Mesothelial cell of epicardium (in vitro differentiated cells): ENCODE measurements at regions not wholly inside any gene's neighbourhood (a gene's known extent, or its start where the extent isn't known, plus 50 kb on each side); places are given as distances from the start of the nearest gene placed in this dataset.

ENCODE experiments used
- DNase-seq, 2 experiments: peaks; one replicate each; pipeline ENCODE4 v3.0.0; 2021; ENCODE audit warnings: low spot score in 2 of 2; ENCODE audit not compliant: unreplicated experiment in 2 of 2
- H3K27ac Mint-ChIP-seq: 2 replicates; pipeline ENCODE4 v1.8.0; 2021; ENCODE audit warnings: mixed read lengths
- H3K27me3 Mint-ChIP-seq: 2 replicates; pipeline ENCODE4 v1.8.0; 2021; ENCODE audit warnings: low read depth, mixed read lengths
- H3K36me3 Mint-ChIP-seq: 2 replicates; pipeline ENCODE4 v1.8.0; 2021; ENCODE audit warnings: mixed read lengths
- H3K4me1 Mint-ChIP-seq: 2 replicates; pipeline ENCODE4 v1.8.0; 2021; ENCODE audit warnings: mixed read lengths
- H3K4me3 Mint-ChIP-seq: 2 replicates; pipeline ENCODE4 v1.8.0; 2021; ENCODE audit warnings: mild to moderate bottlenecking, moderate library complexity, mixed read lengths
- H3K9me3 Mint-ChIP-seq: 2 replicates; pipeline ENCODE4 v1.8.0; 2021; ENCODE audit warnings: mixed read lengths
- TF ChIP-seq, protein P1 (sequence below): fragments of 200-600 bp; sonication (generic); IDR thresholded peaks from one replicate; pipeline ENCODE4 v1.5.0; 2021; ENCODE audit warnings: antibody characterized with exemption; ENCODE audit not compliant: unreplicated experiment

GRCh38 chr1:198934426-198934825 lies 295.6 kb downstream of the PTPRC start:
- no peak for DNase-seq
- Mint-ChIP-seq H3K27ac (no peak overlapping the region), H3K9me3 (no peaks in the 10 kb centered on the region), H3K27me3 (no peaks in the 10 kb centered on the region), H3K4me3 (no peak overlapping the region), H3K4me1 (peaks cover 36% of the 10 kb centered on the region), H3K36me3 (no peaks in the 10 kb centered on the region)
- TF ChIP-seq, protein P1, sequence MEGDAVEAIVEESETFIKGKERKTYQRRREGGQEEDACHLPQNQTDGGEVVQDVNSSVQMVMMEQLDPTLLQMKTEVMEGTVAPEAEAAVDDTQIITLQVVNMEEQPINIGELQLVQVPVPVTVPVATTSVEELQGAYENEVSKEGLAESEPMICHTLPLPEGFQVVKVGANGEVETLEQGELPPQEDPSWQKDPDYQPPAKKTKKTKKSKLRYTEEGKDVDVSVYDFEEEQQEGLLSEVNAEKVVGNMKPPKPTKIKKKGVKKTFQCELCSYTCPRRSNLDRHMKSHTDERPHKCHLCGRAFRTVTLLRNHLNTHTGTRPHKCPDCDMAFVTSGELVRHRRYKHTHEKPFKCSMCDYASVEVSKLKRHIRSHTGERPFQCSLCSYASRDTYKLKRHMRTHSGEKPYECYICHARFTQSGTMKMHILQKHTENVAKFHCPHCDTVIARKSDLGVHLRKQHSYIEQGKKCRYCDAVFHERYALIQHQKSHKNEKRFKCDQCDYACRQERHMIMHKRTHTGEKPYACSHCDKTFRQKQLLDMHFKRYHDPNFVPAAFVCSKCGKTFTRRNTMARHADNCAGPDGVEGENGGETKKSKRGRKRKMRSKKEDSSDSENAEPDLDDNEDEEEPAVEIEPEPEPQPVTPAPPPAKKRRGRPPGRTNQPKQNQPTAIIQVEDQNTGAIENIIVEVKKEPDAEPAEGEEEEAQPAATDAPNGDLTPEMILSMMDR, result no peak

GRCh38 chr1:198934901-198935305 lies 296.1 kb downstream of the PTPRC start:
- Mint-ChIP-seq H3K27me3 (no peaks in the 10 kb centered on the region), H3K9me3 (no peaks in the 10 kb centered on the region), H3K27ac (no peak overlapping the region), H3K4me3 (no peak overlapping the region), H3K36me3 (no peaks in the 10 kb centered on the region), H3K4me1 (peaks cover 32% of the 10 kb centered on the region)
- TF ChIP-seq, protein P1, result no peak
- DNase-seq, result no peak

- TF ChIP-seq, protein P1, result no peak
- DNase-seq, result peak; percentile 69 to 81
- no peak overlapping the region for H3K4me3 Mint-ChIP-seq
- no peaks in the 10 kb centered on the region for H3K36me3 Mint-ChIP-seq
- peaks cover 27% of the 10 kb centered on the region for H3K4me1 Mint-ChIP-seq
- no peaks in the 10 kb centered on the region for H3K27me3 Mint-ChIP-seq
- H3K27ac Mint-ChIP-seq, result no peak overlapping the region
- no peaks in the 10 kb centered on the region for H3K9me3 Mint-ChIP-seq
Measured at GRCh38 chr1:198935306-198935921, 296.6 kb downstream of the PTPRC start.

DNA sequence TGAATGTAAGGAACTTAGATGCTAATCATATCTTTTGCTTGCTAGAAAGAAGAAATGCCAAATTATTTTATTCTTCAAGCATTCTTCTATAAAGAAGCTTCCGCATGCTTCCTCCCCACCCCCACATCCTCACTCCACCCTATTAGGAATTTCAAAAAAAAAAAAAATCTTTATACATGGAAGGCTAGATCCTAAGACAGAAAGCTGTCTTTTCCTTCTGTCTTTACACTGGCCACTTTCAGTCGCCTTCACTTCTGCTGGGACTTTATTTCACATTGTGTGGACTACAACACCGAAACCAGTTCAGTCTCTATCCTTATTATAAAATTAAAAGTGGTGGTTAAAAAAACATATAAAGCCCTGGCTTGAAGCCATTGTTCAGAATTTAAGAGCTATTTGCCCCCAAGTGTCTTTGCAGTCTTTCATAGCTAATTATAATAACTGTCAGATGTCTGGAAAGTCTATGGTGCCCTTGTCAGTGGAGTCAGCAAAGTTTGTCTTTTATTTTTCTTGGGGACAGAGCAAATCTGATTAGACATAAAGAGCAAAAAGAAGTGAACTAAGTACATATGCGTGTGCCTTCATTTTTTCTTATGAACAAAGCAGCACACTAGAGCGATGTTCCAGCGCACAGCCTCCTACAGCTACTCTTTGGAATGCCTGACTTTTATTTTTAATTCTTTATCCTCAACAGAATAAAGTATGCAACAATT lies 297.7 kb downstream of the PTPRC start:
- Mint-ChIP-seq H3K27me3 (no peaks in the 10 kb centered on the region), H3K36me3 (peaks cover 1% of the 10 kb centered on the region), H3K4me3 (no peak overlapping the region), H3K9me3 (peaks cover 5% of the 10 kb centered on the region), H3K27ac (peak overlapping the region; percentile 97), H3K4me1 (peaks cover 23% of the 10 kb centered on the region)
- DNase-seq, result no peak
- TF ChIP-seq, protein P1, result no peak

DNA sequence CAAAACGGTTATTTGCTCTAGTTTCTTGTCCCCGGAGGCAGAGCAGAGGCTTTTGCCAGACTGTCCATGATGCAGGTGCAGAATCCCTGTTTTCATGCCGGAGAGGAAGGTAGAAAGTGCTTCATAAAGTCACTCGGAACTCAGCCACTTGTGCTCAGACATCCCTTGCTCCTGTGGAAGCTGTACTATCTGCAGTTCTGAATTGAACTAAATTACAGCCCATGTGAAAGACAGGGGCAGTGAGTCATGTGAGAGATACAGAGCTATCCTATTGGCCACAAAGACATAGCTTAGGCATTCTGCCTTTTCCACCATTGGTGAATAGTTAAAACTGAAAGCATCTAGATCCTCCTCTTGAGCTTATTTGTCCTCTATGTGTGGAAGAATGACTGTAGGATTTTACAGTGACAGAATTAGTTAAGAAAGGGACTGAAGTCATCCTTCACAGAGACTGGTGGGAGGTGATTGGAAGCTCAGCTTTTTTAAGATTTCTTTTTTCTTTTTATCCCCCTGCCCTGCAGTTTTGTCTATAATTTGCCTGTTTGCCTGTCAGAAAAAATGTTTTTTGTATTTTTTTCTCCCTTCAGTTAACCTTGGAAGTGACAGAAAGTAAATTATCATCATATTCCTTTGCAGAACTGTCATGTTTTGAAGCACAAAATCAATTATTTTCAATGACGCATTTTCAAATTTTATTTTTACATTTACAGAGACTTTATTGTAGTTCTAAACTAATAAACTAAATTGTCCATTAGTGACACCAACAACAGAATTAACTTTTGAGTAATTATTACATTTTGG lies 298.6 kb downstream of the PTPRC start:
- DNase-seq, result no peak
- Mint-ChIP-seq H3K4me3 (no peak overlapping the region), H3K36me3 (peaks cover 1% of the 10 kb centered on the region), H3K27ac (peak overlapping the region; percentile 97), H3K9me3 (peaks cover 8% of the 10 kb centered on the region), H3K27me3 (no peaks in the 10 kb centered on the region), H3K4me1 (peaks cover 20% of the 10 kb centered on the region)
- TF ChIP-seq, protein P1, result no peak
